NCI-H748 (cell line): ENCODE measurements at regions not wholly inside any gene's neighbourhood (a gene's known extent, or its start where the extent isn't known, plus 50 kb on each side); places are given as distances from the start of the nearest gene placed in this dataset.

Experiments
- DNase-seq: peaks from one replicate; lab custom pipeline; 2025; ENCODE audit not compliant: unreplicated experiment; lab: John Stamatoyannopoulos, UW

- no peak for DNase-seq
Measured at GRCh38 chr5:116650544-116650943, 75.9 kb upstream of the SEMA6A start.

DNA sequence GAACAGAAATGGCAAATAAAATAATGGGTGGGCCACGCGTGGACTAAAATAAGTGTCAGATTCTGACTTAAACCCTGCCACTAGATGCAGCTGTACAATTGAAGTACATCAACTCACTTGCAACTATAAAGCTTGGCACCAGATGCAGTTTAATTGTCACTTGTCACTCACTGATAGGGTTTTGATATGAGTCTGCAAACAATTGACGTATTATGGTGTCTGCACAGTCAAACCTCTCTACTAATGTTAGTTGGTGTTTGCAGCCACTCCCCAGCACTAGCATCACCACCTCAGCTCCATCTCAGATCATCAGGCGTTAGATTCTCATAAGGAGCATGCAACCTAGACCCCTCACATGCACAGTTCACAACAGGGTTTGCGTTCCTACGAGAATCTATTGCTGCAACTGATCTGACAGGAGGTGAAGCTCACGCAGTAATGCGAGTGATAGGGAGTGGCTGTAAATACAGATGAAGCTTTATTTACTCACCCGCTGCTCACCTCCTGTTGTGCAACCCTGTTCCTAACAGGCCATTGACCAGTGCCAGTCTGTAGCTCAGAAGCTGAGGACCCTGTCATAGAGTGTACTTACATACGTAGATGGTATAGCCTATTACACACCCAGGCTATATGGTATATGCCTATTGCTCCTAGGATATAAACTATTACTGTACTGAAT, 72.1 kb upstream of the SEMA6A start:
- peak; percentile 86 for DNase-seq

- no peak for DNase-seq
Measured at GRCh38 chr5:116645627-116646026, 71.0 kb upstream of the SEMA6A start.

- no peak for DNase-seq
Measured at GRCh38 chr5:116640236-116640635, 65.6 kb upstream of the SEMA6A start.

DNA sequence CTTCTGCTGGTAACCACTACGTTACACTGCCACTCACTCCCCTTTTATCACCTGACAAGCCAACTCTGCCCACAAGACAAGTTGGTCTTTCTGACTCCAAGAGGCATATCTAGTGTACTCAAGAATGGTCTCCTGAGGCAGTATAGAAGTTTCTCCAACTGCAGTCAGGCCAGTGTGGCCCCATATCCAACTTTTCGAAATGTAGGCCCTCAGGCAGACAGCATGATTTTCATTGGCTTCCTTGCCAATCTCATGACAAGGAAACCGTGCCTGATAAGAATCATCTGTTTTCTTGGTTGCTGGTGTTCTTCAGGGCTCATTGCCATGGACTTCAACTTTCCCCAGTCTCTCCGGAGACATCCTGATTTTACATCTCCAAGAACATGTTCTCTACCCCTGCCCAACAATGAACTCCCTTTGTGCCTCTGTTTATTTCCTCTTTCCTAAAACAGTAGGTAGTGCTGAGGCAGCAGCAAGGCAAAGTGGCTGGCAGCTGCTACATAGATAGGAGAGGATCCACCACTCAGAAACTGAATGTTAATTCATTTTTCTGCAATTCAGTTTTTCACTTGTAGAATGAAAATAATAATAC, 62.6 kb upstream of the SEMA6A start:
- DNase-seq: no peak

DNA sequence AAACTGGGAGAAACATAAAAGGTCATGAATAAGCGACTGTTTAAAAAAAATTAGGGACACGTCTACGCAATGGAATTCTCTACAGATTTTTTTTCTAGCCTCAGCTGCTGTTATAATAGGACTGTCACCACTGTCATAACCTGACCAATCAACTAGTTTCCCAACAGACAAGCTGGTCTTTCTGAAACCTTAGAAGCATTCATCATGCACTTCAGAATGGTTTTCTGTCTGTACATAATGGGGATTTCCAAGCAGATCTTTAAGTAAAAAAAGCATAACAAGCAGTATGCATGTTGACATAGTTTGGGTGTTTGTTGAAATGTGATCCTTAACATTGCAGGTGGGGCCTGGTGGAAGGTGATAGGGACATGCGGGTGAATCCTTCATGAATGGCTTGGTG, 58.3 kb upstream of the SEMA6A start:
- peak; percentile 85 for DNase-seq

- DNase-seq: no peak
Measured at GRCh38 chr5:116631147-116631546, 56.5 kb upstream of the SEMA6A start.

DNA sequence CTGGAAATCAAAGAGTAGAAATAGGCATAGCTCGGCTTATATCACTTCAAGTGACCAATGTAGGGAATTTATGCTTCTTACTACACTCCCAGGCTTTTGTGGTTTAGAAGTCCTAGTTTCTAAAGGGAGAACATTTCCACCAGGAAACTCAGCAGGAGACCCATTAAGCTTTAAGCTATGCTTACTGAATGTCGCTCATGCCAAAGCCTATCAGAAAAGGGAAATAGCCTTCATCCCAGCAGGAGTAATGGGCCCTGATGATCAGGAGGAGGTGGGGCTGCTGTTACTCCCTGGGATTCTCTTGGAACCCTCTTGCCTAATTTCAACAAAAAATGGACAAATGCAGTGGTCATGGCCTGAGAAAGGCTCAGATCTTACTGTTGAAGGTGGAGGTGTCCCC, 54.5 kb upstream of the SEMA6A start:
- DNase-seq: no peak

GRCh38 chr5:116626945-116627679, 52.5 kb upstream of the SEMA6A start:
- DNase-seq: no peak

DNA sequence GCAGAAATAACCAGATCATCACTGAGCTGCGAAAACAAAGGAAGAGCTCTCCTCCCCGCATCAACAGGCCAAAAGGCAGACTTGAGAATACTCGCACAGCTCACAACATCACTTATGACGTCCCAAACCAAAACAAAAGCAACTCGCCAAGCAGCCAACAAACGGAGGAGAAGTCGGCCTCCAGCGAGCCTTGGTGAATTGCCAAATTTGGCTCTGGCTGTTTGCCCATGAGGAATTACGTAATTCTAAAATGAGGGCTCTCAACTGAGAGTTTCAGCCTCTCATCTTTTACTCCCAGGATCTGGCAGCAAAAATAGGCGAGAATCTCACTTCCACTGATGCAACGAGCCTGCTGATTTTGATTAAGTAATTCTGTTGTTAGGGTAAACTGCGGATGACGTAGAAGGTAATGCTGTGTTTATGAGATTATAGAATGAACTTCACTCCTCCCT, 51.7 kb upstream of the SEMA6A start:
- peak; percentile 76 for DNase-seq
